Fibroblast of mammary gland (primary cell): ENCODE measurements at regions not wholly inside any gene's neighbourhood (a gene's known extent, or its start where the extent isn't known, plus 50 kb on each side); places are given as distances from the start of the nearest gene placed in this dataset.

Experiments
- DNase-seq: peaks from one replicate; pipeline ENCODE4 v3.0.0-alpha.2; 2010; ENCODE audit warnings: low read depth
- H3K4me3 ChIP-seq: 2 replicates; pipeline ENCODE4 v1.5.1; 2011; ENCODE audit warnings: low read depth, mild to moderate bottlenecking, low read length, moderate library complexity; ENCODE audit not compliant: control insufficient read depth
- CTCF ChIP-seq: conservative IDR thresholded peaks from 2 replicates; pipeline ENCODE4 v1.5.1; 2011; ENCODE audit warnings: low read depth, low read length, inconsistent platforms; ENCODE audit not compliant: control insufficient read depth, insufficient read depth

- no peak overlapping the region for H3K4me3 ChIP-seq
- DNase-seq, result no peak
- TF ChIP-seq CTCF, result no peak
These were observed 409.6 kb upstream of the MAF start for GRCh38 chr16:80009971-80010659.

- TF ChIP-seq CTCF, result no peak
- no peak overlapping the region for H3K4me3 ChIP-seq
- DNase-seq, result no peak
These were observed 408.3 kb upstream of the MAF start for GRCh38 chr16:80008857-80009256.

- no peak for DNase-seq
- no peak overlapping the region for H3K4me3 ChIP-seq
- no peak for TF ChIP-seq CTCF
These were observed 406.7 kb upstream of the MAF start for GRCh38 chr16:80007231-80007630.

- no peak overlapping the region for H3K4me3 ChIP-seq
- DNase-seq, result peak; percentile 35
- no peak for TF ChIP-seq CTCF
These were observed 406.0 kb upstream of the MAF start for GRCh38 chr16:80006241-80007215.

- H3K4me3 ChIP-seq, result no peak overlapping the region
- no peak for DNase-seq
- no peak for TF ChIP-seq CTCF
These were observed 403.6 kb upstream of the MAF start for GRCh38 chr16:80004113-80004512.

GRCh38 chr16:80002261-80002660, 401.7 kb upstream of the MAF start:
- no peak for TF ChIP-seq CTCF
- DNase-seq, result no peak

More at GRCh38 chr16:80002261-80002660, 401.7 kb upstream of the MAF start:
- no peak overlapping the region for H3K4me3 ChIP-seq
